Loucy (cell line): ENCODE measurements at regions not wholly inside any gene's neighbourhood (a gene's known extent, or its start where the extent isn't known, plus 50 kb on each side); places are given as distances from the start of the nearest gene placed in this dataset.

Source experiments
- H2AFZ ChIP-seq: fragments of 200-600 bp; sonication (generic); 2 replicates; pipeline ENCODE4 v1.6.0; 2016; ENCODE audit warnings: antibody characterized with exemption, mild to moderate bottlenecking, low read length, moderate library complexity
- H3F3A ChIP-seq: fragments of 200-600 bp; 2 replicates; pipeline ENCODE4 v1.6.0; 2016; ENCODE audit warnings: antibody characterized with exemption, low read depth, mild to moderate bottlenecking
- H3K27me3 ChIP-seq: fragments of 200-600 bp; sonication (generic); 2 replicates; pipeline ENCODE4 v1.6.1; 2014; ENCODE audit warnings: low read length, mild to moderate bottlenecking; ENCODE audit not compliant: insufficient read depth, poor library complexity, severe bottlenecking
- H3K36me3 ChIP-seq: fragments of 200-600 bp; sonication (generic); 2 replicates; pipeline ENCODE4 v1.6.1; 2016; ENCODE audit warnings: low read length; ENCODE audit not compliant: insufficient read depth
- H3K4me1 ChIP-seq: fragments of 200-600 bp; sonication (generic); 2 replicates; pipeline ENCODE4 v1.5.1; 2014; ENCODE audit warnings: low read length, mild to moderate bottlenecking; ENCODE audit not compliant: insufficient read depth, poor library complexity, severe bottlenecking
- H3K4me2 ChIP-seq: fragments of 200-600 bp; sonication (generic); 2 replicates; pipeline ENCODE4 v1.6.0; 2014; ENCODE audit warnings: antibody characterized with exemption, low read length, low read depth, mild to moderate bottlenecking; ENCODE audit not compliant: poor library complexity, severe bottlenecking
- H3K4me3 ChIP-seq: fragments of 200-600 bp; sonication (generic); 2 replicates; pipeline ENCODE4 v1.5.1; 2014; ENCODE audit warnings: low read length, mild to moderate bottlenecking, mixed read lengths; ENCODE audit not compliant: poor library complexity, severe bottlenecking
- H3K79me2 ChIP-seq: fragments of 200-600 bp; sonication (generic); 2 replicates; pipeline ENCODE4 v1.6.1; 2014; ENCODE audit warnings: low read length; ENCODE audit not compliant: insufficient read depth
- H3K9ac ChIP-seq: fragments of 200-600 bp; sonication (generic); 2 replicates; pipeline ENCODE4 v1.6.0; 2014; ENCODE audit warnings: mild to moderate bottlenecking, low read depth, low read length, moderate library complexity; ENCODE audit not compliant: poor library complexity, severe bottlenecking
- H3K9me2 ChIP-seq: fragments of 200-600 bp; sonication (generic); replicated peaks from 2 replicates; pipeline ENCODE4 v1.6.1; 2016; ENCODE audit warnings: low read depth, low read length, mixed read lengths
- H3K9me3 ChIP-seq: fragments of 200-600 bp; sonication (generic); 2 replicates; pipeline ENCODE4 v1.6.1; 2014; ENCODE audit warnings: mild to moderate bottlenecking, antibody characterized with exemption, low read length, low read depth; ENCODE audit not compliant: insufficient read depth
- H4K20me1 ChIP-seq: fragments of 200-600 bp; sonication (generic); 2 replicates; pipeline ENCODE4 v1.6.0; 2014; ENCODE audit warnings: antibody characterized with exemption, low read length, mild to moderate bottlenecking; ENCODE audit not compliant: insufficient read depth, poor library complexity, severe bottlenecking
- CTCF ChIP-seq: fragments of 200-600 bp; sonication (generic); conservative IDR thresholded peaks from 2 replicates; pipeline ENCODE4 v1.5.1; 2014; ENCODE audit warnings: mild to moderate bottlenecking, antibody characterized with exemption, low read length
- EZH2phosphoT487 ChIP-seq: fragments of 200-600 bp; IDR thresholded peaks from 2 replicates; pipeline ENCODE4 v1.6.1; 2018; ENCODE audit warnings: antibody characterized with exemption, mild to moderate bottlenecking, moderate library complexity, borderline replicate concordance

DNA sequence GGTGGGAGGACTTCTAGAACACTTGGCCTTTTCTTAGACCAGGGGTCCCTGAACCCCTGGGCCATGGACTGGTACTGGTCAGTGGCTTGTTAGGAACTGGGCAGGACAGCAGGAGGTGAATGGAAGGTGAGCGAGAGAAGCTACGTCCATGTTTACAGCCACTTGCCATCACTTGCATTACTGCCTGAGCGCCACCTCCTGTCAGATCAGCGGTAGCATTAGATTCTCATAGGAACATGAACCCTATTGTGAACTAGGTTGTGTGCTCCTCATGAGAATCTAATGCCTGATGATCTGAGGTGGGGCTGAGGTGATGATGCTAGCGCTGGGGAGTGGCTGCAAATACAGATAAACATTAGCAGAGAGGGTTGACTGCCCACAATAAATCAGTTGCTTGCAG, 100.9 kb upstream of the IGFBP7 start:
- H3K9me2 ChIP-seq, result no peaks in the 10 kb centered on the region
- H3K4me2 ChIP-seq, result no peak overlapping the region
- H3K9me3 ChIP-seq, result no peaks in the 10 kb centered on the region
- H3K27me3 ChIP-seq, result no peaks in the 10 kb centered on the region
- H2AFZ ChIP-seq, result no peak overlapping the region
- no peak overlapping the region for H3K9ac ChIP-seq
- no peaks in the 10 kb centered on the region for H3F3A ChIP-seq
- no peaks in the 10 kb centered on the region for H3K36me3 ChIP-seq
- TF ChIP-seq CTCF, result no peak; the same call in 1 of the 2 replicates
- no peak for TF ChIP-seq EZH2phosphoT487
- H3K4me1 ChIP-seq, result no peaks in the 10 kb centered on the region
- H3K79me2 ChIP-seq, result no peaks in the 10 kb centered on the region
- no peak overlapping the region for H3K4me3 ChIP-seq
- H4K20me1 ChIP-seq, result no peaks in the 10 kb centered on the region

- Histone ChIP-seq H3K27me3 (no peaks in the 10 kb centered on the region), H3K36me3 (no peaks in the 10 kb centered on the region), H3K4me3 (no peak overlapping the region), H3K9ac (no peak overlapping the region), H3K79me2 (no peaks in the 10 kb centered on the region), H2AFZ (no peak overlapping the region), H3K9me3 (no peaks in the 10 kb centered on the region), H3K4me2 (no peak overlapping the region), H3K9me2 (no peaks in the 10 kb centered on the region), H3F3A (no peaks in the 10 kb centered on the region), H3K4me1 (no peaks in the 10 kb centered on the region), H4K20me1 (no peaks in the 10 kb centered on the region)
- TF ChIP-seq CTCF, result no peak
- TF ChIP-seq EZH2phosphoT487, result no peak
Observed at GRCh38 chr4:57206172-57206571, 96.0 kb upstream of the IGFBP7 start.

DNA sequence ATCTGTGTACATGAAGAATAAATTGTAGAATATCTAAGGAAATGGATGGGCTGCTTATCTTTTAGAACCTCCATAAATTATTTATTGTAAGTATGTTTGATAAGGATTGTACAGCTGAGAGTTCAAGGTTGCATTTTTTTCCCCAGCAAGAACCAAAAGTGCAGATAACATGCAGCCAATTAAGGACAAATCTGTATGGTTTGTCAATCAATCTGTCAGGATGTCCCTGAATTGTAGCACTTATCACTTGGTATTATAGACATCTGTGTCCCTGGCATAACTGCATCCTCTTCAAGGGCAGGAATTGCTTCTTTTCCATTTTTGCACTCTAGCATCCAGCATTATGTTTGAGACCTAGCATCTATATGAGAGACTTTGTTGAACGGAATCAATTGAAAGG, 95.4 kb upstream of the IGFBP7 start:
- Histone ChIP-seq H3K4me2 (no peak overlapping the region), H2AFZ (no peak overlapping the region), H3K36me3 (no peaks in the 10 kb centered on the region), H3K79me2 (no peaks in the 10 kb centered on the region), H3F3A (no peaks in the 10 kb centered on the region), H3K9me2 (no peaks in the 10 kb centered on the region), H3K27me3 (no peaks in the 10 kb centered on the region), H4K20me1 (no peaks in the 10 kb centered on the region), H3K4me1 (no peaks in the 10 kb centered on the region), H3K9me3 (no peaks in the 10 kb centered on the region), H3K4me3 (no peak overlapping the region), H3K9ac (no peak overlapping the region)
- TF ChIP-seq CTCF (no peak), EZH2phosphoT487 (no peak)
